IMR-90 (cell line): ENCODE measurements at regions not wholly inside any gene's neighbourhood (a gene's known extent, or its start where the extent isn't known, plus 50 kb on each side); places are given as distances from the start of the nearest gene placed in this dataset.
A peak's percentile ranks its signal among the peaks of the same experiment; 100 is the strongest.

ENCODE experiments used
- BHLHE40 ChIP-seq: fragments of 150-350 bp; IDR thresholded peaks from 2 replicates; pipeline ENCODE4 v1.6.1; 2016; ENCODE audit warnings: mild to moderate bottlenecking, low read depth, low read length
- CEBPB ChIP-seq: IDR thresholded peaks from 2 replicates; pipeline ENCODE4 v1.6.1; 2012; ENCODE audit warnings: low read depth, low read length, improper control_type of control experiment
- CTCF ChIP-seq: conservative IDR thresholded peaks from 2 replicates; pipeline ENCODE4 v1.5.1; 2012; ENCODE audit warnings: mild to moderate bottlenecking, low read depth, low read length, improper control_type of control experiment
- MAZ ChIP-seq: IDR thresholded peaks from 2 replicates; pipeline ENCODE4 v1.6.1; 2012; ENCODE audit warnings: low read depth, mild to moderate bottlenecking, low read length, improper control_type of control experiment, moderate library complexity, borderline replicate concordance
- POLR2A ChIP-seq: IDR thresholded peaks from 2 replicates; pipeline ENCODE4 v1.6.1; 2012; ENCODE audit warnings: mild to moderate bottlenecking, low read depth, low read length

DNA sequence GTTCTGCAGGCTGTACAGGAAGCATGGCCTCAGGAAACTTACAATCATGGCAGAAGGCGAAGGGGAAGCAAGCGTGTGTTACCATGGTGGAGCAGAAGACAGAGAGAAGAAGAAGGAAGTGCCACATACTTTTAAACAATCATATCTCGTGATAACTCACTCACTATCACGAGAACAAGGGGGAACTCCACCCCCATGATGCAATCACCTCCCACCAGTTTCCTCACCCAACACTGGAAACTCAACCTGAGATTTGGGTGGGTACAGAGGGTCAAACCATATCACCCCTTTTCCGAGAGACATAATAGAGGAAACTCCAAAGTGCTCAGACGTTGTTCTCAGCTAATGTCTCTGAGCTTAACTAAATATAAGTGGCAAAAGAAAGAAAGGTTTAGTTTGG lies 186.3 kb upstream of the MME start:
- TF ChIP-seq CTCF: no peak
- TF ChIP-seq POLR2A: no peak
- no peak for TF ChIP-seq BHLHE40
- TF ChIP-seq CEBPB: peak; percentile 31; the same call in 1 of the 2 replicates
- no peak for TF ChIP-seq MAZ
